WTC11 (cell line): ENCODE measurements at regions not wholly inside any gene's neighbourhood (a gene's known extent, or its start where the extent isn't known, plus 50 kb on each side); places are given as distances from the start of the nearest gene placed in this dataset.

Experiments used
- ATAC-seq: fragments of 200-7000 bp; cut with Tn5 transposase; 2 replicates; pipeline ENCODE4 v1.10.0; 2021; ENCODE audit warnings: mild to moderate bottlenecking, moderate library complexity
- CTCF ChIA-PET: fragments of 300-600 bp; sonication (Branson Sonifier 250); formaldehyde crosslinking; loops from one replicate; lab custom pipeline; 2021; ENCODE audit warnings: antibody characterized with exemption; lab: Charles Lee
- POLR2A ChIA-PET: fragments of 350-600 bp; sonication (Branson Sonifier 250); formaldehyde crosslinking; loops from one replicate; lab custom pipeline; 2021; ENCODE audit warnings: antibody characterized with exemption; lab: Charles Lee
- DNase-seq: peaks from one replicate; pipeline ENCODE4 v3.0.0; 2021; ENCODE audit warnings: low spot score
- H3K27ac Mint-ChIP-seq: 2 replicates; pipeline ENCODE4 v1.8.0; 2021; ENCODE audit warnings: mixed read lengths
- H3K27me3 Mint-ChIP-seq: 2 replicates; pipeline ENCODE4 v1.8.0; 2021; ENCODE audit warnings: low read depth, mild to moderate bottlenecking, moderate library complexity, mixed read lengths
- H3K36me3 Mint-ChIP-seq: 2 replicates; pipeline ENCODE4 v1.8.0; 2021; ENCODE audit warnings: mixed read lengths
- H3K4me1 Mint-ChIP-seq: 2 replicates; pipeline ENCODE4 v1.8.0; 2022; ENCODE audit warnings: mixed read lengths
- H3K4me3 Mint-ChIP-seq: 2 replicates; pipeline ENCODE4 v1.8.0; 2021; ENCODE audit warnings: mild to moderate bottlenecking, moderate library complexity, mixed read lengths
- H3K9me3 Mint-ChIP-seq: 2 replicates; pipeline ENCODE4 v1.8.0; 2021; ENCODE audit warnings: mixed read lengths
- CREM ChIP-seq: sonication (generic); formaldehyde crosslinking; IDR thresholded peaks from 2 replicates; pipeline ENCODE4 v1.8.1; 2022; ENCODE audit warnings: mild to moderate bottlenecking, missing genetic modification reagents, moderate library complexity
- E2F4 ChIP-seq: sonication (generic); formaldehyde crosslinking; IDR thresholded peaks from 2 replicates; pipeline ENCODE4 v1.8.1; 2022; ENCODE audit warnings: low read depth, mild to moderate bottlenecking, moderate library complexity, missing genetic modification reagents, borderline replicate concordance
- ELF4 ChIP-seq: sonication (generic); formaldehyde crosslinking; IDR thresholded peaks from 2 replicates; pipeline ENCODE4 v1.8.1; 2022; ENCODE audit warnings: low read depth, mild to moderate bottlenecking, moderate library complexity, missing genetic modification reagents
- ERG ChIP-seq: fragments of 250-450 bp; sonication (Bioruptor Pico); IDR thresholded peaks from 2 replicates; pipeline ENCODE4 v1.8.0; 2021; ENCODE audit warnings: mild to moderate bottlenecking
- ETV6 ChIP-seq: sonication (generic); formaldehyde crosslinking; IDR thresholded peaks from 2 replicates; pipeline ENCODE4 v1.8.1; 2022; ENCODE audit warnings: mild to moderate bottlenecking, missing genetic modification reagents
- FOXP1 ChIP-seq: sonication (generic); formaldehyde crosslinking; IDR thresholded peaks from 2 replicates; pipeline ENCODE4 v1.8.0; 2022; ENCODE audit warnings: missing genetic modification reagents, mild to moderate bottlenecking, moderate library complexity, borderline replicate concordance
- IRF1 ChIP-seq: sonication (generic); formaldehyde crosslinking; IDR thresholded peaks from 2 replicates; pipeline ENCODE4 v1.8.0; 2023; ENCODE audit warnings: missing genetic modification reagents
- JUN ChIP-seq: sonication (generic); formaldehyde crosslinking; IDR thresholded peaks from 2 replicates; pipeline ENCODE4 v1.8.0; 2023; ENCODE audit warnings: mild to moderate bottlenecking, missing genetic modification reagents
- MAX ChIP-seq: sonication (generic); formaldehyde crosslinking; IDR thresholded peaks from 2 replicates; pipeline ENCODE4 v1.8.0; 2022; ENCODE audit warnings: mild to moderate bottlenecking, missing genetic modification reagents
- MLX ChIP-seq: sonication (generic); formaldehyde crosslinking; IDR thresholded peaks from 2 replicates; pipeline ENCODE4 v1.8.1; 2023; ENCODE audit warnings: mild to moderate bottlenecking, missing genetic modification reagents, moderate library complexity
- NFYB ChIP-seq: sonication (generic); formaldehyde crosslinking; conservative IDR thresholded peaks from 2 replicates; pipeline ENCODE4 v1.8.0; 2022; ENCODE audit warnings: low read depth, missing genetic modification reagents
- USF1 ChIP-seq: sonication (generic); formaldehyde crosslinking; IDR thresholded peaks from 2 replicates; pipeline ENCODE4 v1.8.0; 2022; ENCODE audit warnings: mild to moderate bottlenecking, missing genetic modification reagents
- ZBTB21 ChIP-seq: sonication (generic); formaldehyde crosslinking; IDR thresholded peaks from 2 replicates; pipeline ENCODE4 v1.8.1; 2023; ENCODE audit warnings: mild to moderate bottlenecking, missing genetic modification reagents, borderline replicate concordance
- ZBTB43 ChIP-seq: sonication (generic); formaldehyde crosslinking; IDR thresholded peaks from 2 replicates; pipeline ENCODE4 v1.8.1; 2023; ENCODE audit warnings: mild to moderate bottlenecking, missing genetic modification reagents
- ZNF263 ChIP-seq: sonication (generic); formaldehyde crosslinking; IDR thresholded peaks from 2 replicates; pipeline ENCODE4 v1.8.1; 2022; ENCODE audit warnings: low read depth, mild to moderate bottlenecking, moderate library complexity, missing genetic modification reagents
- ZNF512 ChIP-seq: sonication (generic); formaldehyde crosslinking; IDR thresholded peaks from 2 replicates; pipeline ENCODE4 v1.8.1; 2022; ENCODE audit warnings: missing genetic modification reagents, borderline replicate concordance
- ZSCAN18 ChIP-seq: fragments of 250-450 bp; sonication (Bioruptor Pico); IDR thresholded peaks from 2 replicates; pipeline ENCODE4 v2.1.2; 2022; ENCODE audit warnings: mild to moderate bottlenecking, moderate library complexity

GRCh38 chr2:64245631-64246030 is 101.4 kb upstream of the PELI1 start (continued):
- TF ChIP-seq E2F4 (CRISPR knock-in tag) = no peak
- TF ChIP-seq ERG (CRISPR knock-in tag) = no peak
- TF ChIP-seq JUN = no peak

- CTCF ChIA-PET = interaction anchor here (1.1 kb wide), 1 partner anchor 84 kb away, joined by 3 read pairs; no protein-coding TSS in a partner anchor
- H3K27ac Mint-ChIP-seq = peak overlapping the region; percentile 83; the same call in 1 of the 2 replicates
- POLR2A ChIA-PET = interaction anchor here (0.7 kb wide), 2 partner anchors 9 to 517 kb away, joined by 4 to 7 read pairs; no protein-coding TSS in a partner anchor
These were observed 102.7 kb upstream of the PELI1 start for GRCh38 chr2:64246962-64247361.

More at GRCh38 chr2:64246962-64247361, 102.7 kb upstream of the PELI1 start:
- H3K27me3 Mint-ChIP-seq = no peaks in the 10 kb centered on the region
- peaks cover 22% of the 10 kb centered on the region for H3K36me3 Mint-ChIP-seq
- TF ChIP-seq ZNF263 (CRISPR knock-in tag) (no peak), ETV6 (CRISPR knock-in tag) (no peak), JUN (no peak), CREM (CRISPR knock-in tag) (no peak), ZSCAN18 (no peak), ELF4 (no peak), FOXP1 (CRISPR knock-in tag) (no peak), NFYB (no peak), MLX (CRISPR knock-in tag) (no peak), IRF1 (CRISPR knock-in tag) (no peak), MAX (CRISPR knock-in tag) (no peak), USF1 (CRISPR knock-in tag) (no peak), ZBTB43 (CRISPR knock-in tag) (no peak), ZBTB21 (CRISPR knock-in tag) (no peak), ZNF512 (CRISPR knock-in tag) (no peak)
- TF ChIP-seq, all 79 proteins: peak for 0
- Mint-ChIP-seq H3K4me1 (peaks cover 73% of the 10 kb centered on the region), H3K4me3 (no peak overlapping the region), H3K9me3 (peaks cover 4% of the 10 kb centered on the region)
- no peak for DNase-seq
- no peak for ATAC-seq
